Lower leg skin (tissue), 3 donors: ENCODE measurements at regions not wholly inside any gene's neighbourhood (a gene's known extent, or its start where the extent isn't known, plus 50 kb on each side); places are given as distances from the start of the nearest gene placed in this dataset.

Experiments used
- POLR2A ChIP-seq, 2 donors: fragments of 450-650 bp; IDR thresholded peaks; one replicate each; pipeline ENCODE4 v1.6.1; 2016 to 2017; ENCODE audit warnings: antibody characterized with exemption in 2 of 2, mild to moderate bottlenecking in 1 of 2, moderate library complexity in 1 of 2
- TF ChIP-seq, protein P1 (sequence below), 3 donors: fragments of 450-650 bp; IDR thresholded peaks; one replicate each; pipeline ENCODE4 v1.5.1; 2016; ENCODE audit warnings: antibody characterized with exemption in 3 of 3, mild to moderate bottlenecking in 3 of 3, moderate library complexity in 2 of 3

DNA sequence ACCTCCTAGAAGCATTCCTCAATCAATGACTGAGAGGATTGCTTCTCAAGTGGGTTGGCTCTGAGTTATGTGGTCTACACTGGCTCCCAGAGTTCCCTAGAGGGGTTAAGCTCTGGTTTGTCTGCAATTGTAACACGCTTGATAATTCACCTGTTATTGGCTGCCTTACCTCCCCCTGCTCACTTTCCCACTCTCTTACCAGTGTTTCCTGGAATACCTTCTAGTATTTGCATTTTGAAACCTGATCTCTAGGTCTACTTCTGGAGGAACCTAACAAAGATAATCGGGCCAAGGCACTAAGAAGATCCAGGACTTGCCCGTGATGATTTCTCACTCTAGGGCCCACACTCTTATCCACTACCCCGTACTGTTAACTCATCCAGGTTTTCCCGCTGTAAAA, 110.1 kb upstream of the MAP3K1 start:
- TF ChIP-seq, protein P1, sequence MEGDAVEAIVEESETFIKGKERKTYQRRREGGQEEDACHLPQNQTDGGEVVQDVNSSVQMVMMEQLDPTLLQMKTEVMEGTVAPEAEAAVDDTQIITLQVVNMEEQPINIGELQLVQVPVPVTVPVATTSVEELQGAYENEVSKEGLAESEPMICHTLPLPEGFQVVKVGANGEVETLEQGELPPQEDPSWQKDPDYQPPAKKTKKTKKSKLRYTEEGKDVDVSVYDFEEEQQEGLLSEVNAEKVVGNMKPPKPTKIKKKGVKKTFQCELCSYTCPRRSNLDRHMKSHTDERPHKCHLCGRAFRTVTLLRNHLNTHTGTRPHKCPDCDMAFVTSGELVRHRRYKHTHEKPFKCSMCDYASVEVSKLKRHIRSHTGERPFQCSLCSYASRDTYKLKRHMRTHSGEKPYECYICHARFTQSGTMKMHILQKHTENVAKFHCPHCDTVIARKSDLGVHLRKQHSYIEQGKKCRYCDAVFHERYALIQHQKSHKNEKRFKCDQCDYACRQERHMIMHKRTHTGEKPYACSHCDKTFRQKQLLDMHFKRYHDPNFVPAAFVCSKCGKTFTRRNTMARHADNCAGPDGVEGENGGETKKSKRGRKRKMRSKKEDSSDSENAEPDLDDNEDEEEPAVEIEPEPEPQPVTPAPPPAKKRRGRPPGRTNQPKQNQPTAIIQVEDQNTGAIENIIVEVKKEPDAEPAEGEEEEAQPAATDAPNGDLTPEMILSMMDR (IDR thresholded peaks at IDR 0.05) = no peak
- TF ChIP-seq POLR2A (IDR thresholded peaks at IDR 0.05) = no peak
